Germinal center (tissue), 1 donor: ENCODE measurements at regions not wholly inside any gene's neighbourhood (a gene's known extent, or its start where the extent isn't known, plus 50 kb on each side); places are given as distances from the start of the nearest gene placed in this dataset.
"Not testable (repeated sequence)": the region's sequence is repeated elsewhere in the genome, so short reads cannot be mapped to it uniquely, and the experiment has no call there.

Experiments used
- DNase-seq: peaks from one replicate; pipeline ENCODE4 v3.0.0; 2012; ENCODE audit warnings: mixed read lengths, low spot score

GRCh38 chr4:94014484-94015136, 186.1 kb downstream of the ATOH1 start:
- no peak for DNase-seq

DNA sequence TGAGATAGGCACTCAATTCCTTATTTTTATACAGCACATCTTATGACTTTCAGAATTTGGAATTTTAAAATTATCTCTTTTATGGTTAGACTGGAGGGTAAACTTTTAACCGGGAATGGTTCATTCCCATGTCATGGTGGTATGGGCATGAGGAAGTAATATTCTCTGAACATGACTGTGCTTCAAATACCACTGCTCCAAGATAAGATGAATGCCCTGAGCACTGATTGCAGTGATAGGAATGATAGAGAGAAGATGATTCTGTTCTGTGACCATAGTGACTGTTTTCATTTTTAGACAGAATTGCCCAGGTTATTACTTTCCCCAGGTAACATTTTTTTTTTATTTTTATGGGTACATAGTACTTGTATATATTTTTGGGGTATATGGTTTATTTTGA, 187.4 kb downstream of the ATOH1 start:
- DNase-seq, result no peak

DNA sequence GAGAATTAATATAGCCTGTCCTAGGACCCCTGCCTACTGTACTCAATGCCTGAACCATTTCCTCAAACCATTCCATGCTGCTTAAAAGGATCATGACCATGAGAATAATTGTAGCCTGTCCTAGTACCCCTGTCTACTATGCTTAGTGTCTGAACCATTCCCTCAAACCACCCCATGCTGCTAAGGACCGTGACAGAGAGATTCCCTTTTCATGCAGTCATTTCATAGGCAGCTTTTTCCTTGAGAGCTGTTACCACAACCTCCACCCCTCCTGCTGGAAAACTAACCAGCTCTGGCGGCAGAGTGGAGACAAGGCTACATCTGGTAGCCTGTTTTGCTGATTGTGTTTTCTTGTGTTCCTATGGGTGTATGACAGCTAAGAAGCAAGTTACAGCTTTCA, 174.9 kb upstream of the SMARCAD1 start:
- DNase-seq, result no peak

DNA sequence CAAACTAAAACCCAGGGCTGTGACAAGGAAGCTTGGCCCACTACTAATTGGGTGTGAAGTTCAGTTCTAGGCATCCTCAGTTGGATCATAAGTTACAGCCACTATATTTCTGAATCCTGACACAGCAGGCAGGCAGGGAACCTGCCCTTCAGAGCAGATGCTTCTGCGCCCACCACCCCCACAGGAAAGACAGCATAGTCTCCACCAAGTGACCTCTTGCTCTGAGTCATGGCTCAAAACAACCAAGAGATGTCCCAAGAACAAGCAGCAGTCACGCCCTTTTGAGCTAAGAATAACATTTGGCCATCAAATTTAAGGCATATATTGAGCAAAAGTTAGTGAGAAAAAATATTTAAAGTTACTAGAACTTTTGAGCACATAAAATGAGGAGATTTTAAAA, 170.7 kb upstream of the SMARCAD1 start:
- no peak for DNase-seq

GRCh38 chr4:94038195-94038594, 169.5 kb upstream of the SMARCAD1 start:
- DNase-seq, result no peak

- no peak for DNase-seq
These were observed 168.4 kb upstream of the SMARCAD1 start for GRCh38 chr4:94039226-94039625.

DNA sequence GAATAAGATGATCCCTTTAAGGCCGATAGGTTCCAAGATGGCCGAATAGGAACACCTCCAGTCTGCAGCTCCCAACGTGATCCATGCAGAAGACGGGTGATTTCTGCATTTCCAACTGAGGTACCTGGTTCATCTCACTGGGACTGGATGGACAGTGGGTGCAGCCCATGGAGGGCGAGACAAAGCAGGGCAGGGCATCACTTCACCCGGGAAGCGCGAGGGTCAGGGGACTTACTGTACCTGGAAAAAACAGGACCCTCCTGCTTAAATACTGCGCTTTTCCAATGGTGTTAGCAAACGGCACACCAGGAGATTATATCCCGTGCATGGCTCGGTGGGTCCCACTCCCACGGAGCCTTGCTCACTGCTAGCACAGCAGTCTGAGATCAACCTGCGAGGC, 163.2 kb upstream of the SMARCAD1 start:
- DNase-seq, result not testable (repeated sequence)

GRCh38 chr4:94063084-94063483, 144.6 kb upstream of the SMARCAD1 start:
- no peak for DNase-seq

DNA sequence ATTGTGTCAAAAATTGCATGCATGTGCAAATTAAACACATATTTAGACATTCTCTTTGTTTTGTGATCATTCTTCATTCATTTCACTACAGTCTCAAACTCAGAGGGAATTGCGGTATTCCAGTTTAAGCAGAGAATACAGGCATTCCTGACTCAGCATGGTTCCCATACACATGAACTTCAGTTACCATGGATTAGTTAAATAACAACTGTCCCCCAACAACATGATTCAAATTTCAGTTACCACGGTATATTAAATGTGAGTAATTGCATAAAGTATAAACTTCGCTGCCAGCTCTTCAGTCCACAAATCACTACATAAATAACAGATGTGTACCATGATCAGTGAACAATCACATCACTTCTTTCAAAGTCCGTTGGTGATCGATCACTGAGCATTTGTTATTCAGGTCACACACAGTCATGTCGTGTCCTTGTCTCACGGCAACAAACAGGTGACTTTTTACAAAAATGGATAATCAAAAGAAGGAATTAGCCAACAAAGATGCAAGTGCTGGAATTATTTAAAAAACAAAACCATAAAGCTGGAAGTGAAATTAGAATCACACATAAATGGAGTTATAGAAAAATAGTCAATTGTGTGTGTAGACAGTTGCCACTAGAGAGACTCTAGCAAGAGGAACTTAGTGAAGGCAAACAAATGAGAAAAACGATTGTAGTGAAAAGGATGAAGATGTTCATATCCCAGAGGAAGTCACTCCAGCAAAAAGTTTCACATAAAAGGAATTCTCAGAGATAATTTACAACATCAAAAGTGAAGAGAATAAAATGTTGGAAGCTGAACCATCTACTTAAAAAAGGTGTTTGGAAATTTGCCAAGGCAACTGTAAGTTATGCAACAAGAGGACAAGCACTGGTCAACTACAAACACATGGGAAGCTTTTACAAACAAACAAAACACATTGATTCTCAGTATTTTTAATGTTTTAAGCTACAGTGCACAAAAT, 138.6 kb upstream of the SMARCAD1 start:
- DNase-seq, result no peak

DNA sequence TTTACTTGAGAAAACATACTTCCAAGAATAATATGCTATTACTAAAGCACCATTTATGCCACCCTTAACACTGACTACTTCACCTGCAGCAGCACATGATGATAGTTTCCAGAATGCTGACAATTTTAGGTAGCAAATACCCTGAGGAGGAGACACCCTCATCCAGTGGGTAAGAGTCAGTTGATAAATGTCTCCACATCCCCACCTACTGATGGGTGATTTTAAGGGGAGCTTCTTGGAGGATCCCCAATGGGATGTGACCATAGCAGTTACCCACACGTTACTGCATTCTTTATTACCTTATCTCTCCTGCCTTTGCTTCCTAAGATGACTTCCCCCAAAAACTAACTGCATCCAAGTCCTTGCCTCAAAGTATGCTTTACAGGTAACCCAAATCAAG, 131.2 kb upstream of the SMARCAD1 start:
- DNase-seq, result no peak

DNA sequence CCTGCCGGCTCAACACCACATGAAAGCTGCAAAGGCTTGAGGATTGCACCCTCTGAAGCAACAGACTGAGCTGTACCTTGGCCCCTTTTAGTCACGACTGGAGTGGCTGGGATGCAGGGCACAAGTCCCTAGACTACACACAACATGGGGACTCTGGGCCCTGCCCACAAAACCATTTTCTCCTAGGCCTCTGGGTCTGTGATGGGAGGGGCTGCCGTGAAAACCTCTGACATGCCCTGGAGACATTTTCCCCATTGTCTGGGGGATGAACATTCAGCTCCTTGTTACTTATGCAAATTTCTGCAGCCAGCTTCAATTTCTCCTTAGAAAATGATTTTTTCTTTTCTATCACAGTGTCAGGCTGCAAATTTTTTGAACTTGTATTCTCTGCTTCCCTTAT, 123.5 kb upstream of the SMARCAD1 start:
- no peak for DNase-seq

DNA sequence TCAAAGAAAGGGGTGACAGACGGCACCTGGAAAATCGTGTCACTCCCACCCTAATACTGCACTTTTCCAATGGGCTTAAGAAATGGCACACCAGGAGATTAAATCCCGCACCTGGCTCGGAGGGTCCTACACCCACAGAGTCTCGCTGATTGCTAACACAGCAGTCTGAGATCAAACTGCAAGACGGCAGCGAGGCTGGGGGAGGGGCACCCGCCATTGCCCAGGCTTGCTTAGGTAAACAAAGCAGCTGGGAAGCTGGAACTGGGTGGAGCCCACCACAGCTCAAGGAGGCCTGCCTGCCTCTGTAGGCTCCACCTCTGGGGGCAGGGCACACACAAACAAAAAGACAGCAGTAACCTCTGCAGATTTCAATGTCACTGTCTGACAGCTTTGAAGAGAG, 108.5 kb upstream of the SMARCAD1 start:
- DNase-seq, result not testable (repeated sequence)

DNA sequence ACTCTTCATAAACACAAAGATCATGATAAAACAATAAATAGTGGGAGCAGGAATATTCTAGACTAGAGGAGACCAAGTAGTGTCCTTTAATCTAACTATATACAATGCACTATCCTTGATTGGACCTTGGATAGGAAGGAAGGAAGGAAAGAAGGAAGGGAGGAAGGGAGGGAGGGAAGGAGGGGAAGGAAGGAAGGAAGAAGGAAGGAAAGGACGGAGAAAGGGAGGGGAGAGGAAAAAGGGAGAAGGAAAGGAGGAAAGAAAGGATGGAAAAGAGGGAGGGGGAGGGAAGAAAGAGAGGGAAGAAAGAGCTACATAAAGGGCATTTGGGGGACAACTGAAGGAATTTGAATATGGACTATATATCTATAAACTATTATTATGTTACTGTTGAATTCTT, 95.0 kb upstream of the SMARCAD1 start:
- DNase-seq, result no peak

DNA sequence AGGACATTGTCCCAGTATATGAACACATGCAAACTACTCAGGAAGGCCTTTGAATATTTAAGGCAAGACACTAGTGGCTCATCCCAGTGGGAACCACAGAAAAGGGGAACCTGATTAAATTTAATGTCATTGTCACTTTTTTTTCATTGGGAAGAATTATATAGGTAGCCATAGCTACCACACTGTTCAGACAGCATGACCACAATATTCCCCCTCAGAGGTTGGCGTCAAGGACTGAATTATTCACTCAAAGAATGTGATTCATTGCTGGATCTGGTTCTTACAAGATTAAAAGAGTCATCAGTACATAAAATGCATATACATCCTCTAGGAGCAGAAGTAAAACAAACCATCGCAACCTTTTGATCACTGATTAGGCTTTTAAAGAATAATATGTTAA, 92.0 kb upstream of the SMARCAD1 start:
- DNase-seq, result no peak

- no peak for DNase-seq
These were observed 90.8 kb upstream of the SMARCAD1 start for GRCh38 chr4:94116842-94117241.

- DNase-seq, result no peak
These were observed 81.0 kb upstream of the SMARCAD1 start for GRCh38 chr4:94126669-94127068.

DNA sequence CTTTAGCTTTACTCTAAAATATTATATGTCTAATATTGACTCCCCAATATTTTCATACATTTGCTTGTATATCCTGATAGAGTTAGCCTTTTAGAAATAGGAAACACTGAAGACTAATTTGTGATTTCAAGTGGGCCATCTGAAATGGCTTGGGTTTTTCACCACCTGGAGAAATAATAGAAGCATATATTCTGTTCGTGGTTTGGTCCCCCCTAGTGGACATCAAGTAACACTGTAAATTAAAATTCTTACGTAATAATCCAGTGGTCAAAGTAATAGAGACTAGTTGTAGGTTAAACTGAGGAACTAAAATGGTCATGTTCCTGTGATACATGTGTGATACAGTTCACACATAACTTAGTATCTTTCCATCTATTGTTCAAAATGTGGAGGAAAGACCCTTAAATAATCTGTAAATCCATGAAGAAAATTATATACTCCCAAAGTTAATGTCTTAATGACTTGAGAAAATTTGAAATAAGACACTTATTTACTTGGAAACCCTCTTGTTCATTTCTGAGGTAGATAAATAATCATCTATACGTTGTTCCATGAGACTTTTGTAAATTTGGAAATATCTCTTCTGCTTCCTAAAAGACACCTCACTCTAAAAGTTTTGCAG, 79.8 kb upstream of the SMARCAD1 start:
- DNase-seq, result peak; percentile 16

- no peak for DNase-seq
These were observed 76.5 kb upstream of the SMARCAD1 start for GRCh38 chr4:94131212-94131611.

GRCh38 chr4:94135701-94136100, 72.0 kb upstream of the SMARCAD1 start:
- no peak for DNase-seq

DNA sequence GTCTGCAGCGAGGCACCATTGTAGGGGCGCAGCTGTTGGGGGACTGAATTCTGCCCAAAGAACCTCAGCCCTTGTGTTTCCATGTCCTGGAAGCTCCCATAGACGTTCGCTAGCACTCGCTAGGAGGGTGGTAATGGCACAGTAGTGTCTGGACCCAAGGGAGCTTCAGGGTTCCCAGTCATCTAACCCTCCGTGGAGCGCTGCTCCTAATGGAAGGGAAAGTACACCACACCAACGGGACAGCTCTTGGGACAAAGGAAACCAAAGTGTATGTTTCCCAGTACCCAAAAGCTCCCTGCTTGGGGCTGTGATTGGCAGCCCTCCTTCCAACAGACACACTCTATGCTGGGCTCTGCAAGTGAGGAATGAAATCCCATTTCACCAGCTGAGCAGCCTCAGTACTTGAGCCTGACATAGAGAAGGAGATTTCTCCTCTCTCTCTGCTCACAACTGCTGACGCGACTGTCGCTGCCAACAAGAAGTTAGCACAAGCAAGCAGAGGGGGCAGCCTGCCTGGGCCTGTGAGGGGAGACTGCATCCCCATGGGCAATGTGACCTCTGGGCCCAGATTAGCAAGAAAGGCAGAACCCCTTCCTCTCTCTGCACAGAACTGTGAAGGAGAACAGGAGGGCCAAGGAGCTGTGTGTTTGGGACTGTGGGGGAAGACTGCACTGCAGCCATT, 67.6 kb upstream of the SMARCAD1 start:
- DNase-seq, result no peak

- DNase-seq, result no peak
These were observed 66.7 kb upstream of the SMARCAD1 start for GRCh38 chr4:94141001-94141400.

DNA sequence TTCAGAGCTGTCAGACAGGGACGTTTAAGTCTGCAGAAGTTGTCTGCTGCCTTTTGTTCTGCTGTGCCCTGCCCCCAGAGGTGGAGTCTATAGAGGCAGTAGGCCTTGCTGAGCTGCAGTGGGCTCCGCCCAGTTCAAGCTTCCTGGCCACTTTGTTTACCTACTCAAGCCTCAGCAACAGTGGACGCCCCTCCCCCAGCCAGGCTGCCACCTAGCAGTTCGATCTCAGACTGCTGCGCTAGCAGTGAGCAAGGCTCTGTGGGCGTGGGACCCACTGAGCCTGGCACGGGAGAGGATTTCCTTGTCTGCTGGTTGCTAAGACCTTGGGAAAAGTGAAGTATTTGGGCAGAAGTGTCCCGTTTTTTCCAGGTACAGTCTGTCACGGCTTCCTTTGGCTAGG, 59.6 kb upstream of the SMARCAD1 start:
- DNase-seq, result not testable (repeated sequence)
